Endothelial cell of umbilical vein (primary cell): ENCODE measurements at regions not wholly inside any gene's neighbourhood (a gene's known extent, or its start where the extent isn't known, plus 50 kb on each side); places are given as distances from the start of the nearest gene placed in this dataset.

Experiments used
- BruUV-seq: library from RNA; stranded (reverse); fragments of 400-500 nt; replicated peaks from 2 replicates; lab custom pipeline; 2021; lab: Mats Ljungman, UMichigan
- CTCF ChIA-PET: fragments of 300-600, 350-600 bp; sonication (Branson Sonifier 250); formaldehyde crosslinking; loops from one replicate; lab custom pipeline; 2021; ENCODE audit warnings: antibody characterized with exemption, inconsistent platforms; lab: Charles Lee
- POLR2A ChIA-PET: fragments of 300-600, 350-600 bp; sonication (Branson Sonifier 250); formaldehyde crosslinking; loops from one replicate; lab custom pipeline; 2021; ENCODE audit warnings: antibody characterized with exemption, inconsistent platforms; lab: Charles Lee
- DNase-seq: peaks from one replicate; pipeline ENCODE4 v3.0.0-alpha.2; 2011; ENCODE audit warnings: low read depth, low spot score
- FAIRE-seq: peaks from 2 replicates; lab custom pipeline; 2011; peaks lifted over from hg19 to GRCh38; lab: Jason Lieb, UNC
- H2AFZ ChIP-seq: 2 replicates; pipeline ENCODE4 v1.6.0; 2012; ENCODE audit warnings: low read depth, low read length, control low read depth, inconsistent platforms
- H3K27ac ChIP-seq: 2 replicates; pipeline ENCODE4 v1.5.1; 2011; ENCODE audit warnings: low read depth, mild to moderate bottlenecking, control low read depth, low read length, moderate library complexity; ENCODE audit not compliant: insufficient read depth
- H3K27me3 ChIP-seq, 2 experiments: 2 replicates each; pipeline versions ENCODE4 v1.6.0 to v1.6.1; 2011; ENCODE audit warnings: low read length in 2 of 2, mixed read lengths in 1 of 2; ENCODE audit not compliant: control insufficient read depth in 2 of 2, insufficient read depth in 2 of 2
- H3K36me3 ChIP-seq, 2 experiments: 2 replicates in 1 of 2; 3 replicates in 1 of 2; pipeline ENCODE4 v1.5.1; 2011; ENCODE audit warnings: low read length in 2 of 2, mild to moderate bottlenecking in 1 of 2, moderate library complexity in 1 of 2; ENCODE audit not compliant: control insufficient read depth in 2 of 2, insufficient read depth in 2 of 2; ENCODE audit errors: extremely low read depth in 1 of 2
- H3K4me1 ChIP-seq: 3 replicates; pipeline ENCODE4 v1.5.1; 2011; ENCODE audit warnings: mild to moderate bottlenecking, low read length; ENCODE audit not compliant: control insufficient read depth, insufficient read depth; ENCODE audit errors: extremely low read depth
- H3K4me2 ChIP-seq: 2 replicates; pipeline ENCODE4 v1.6.1; 2011; ENCODE audit warnings: low read length, control low read depth, mixed read lengths; ENCODE audit not compliant: insufficient read depth
- H3K4me3 ChIP-seq, 3 experiments: fragments of 200-600 bp in 1 of 3; sonication (generic), shearing (Covaris generic) in 1 of 3; replicated peaks in 1 of 3; 2 replicates each; pipeline ENCODE4 v1.5.1; 2011 to 2016; ENCODE audit warnings: control low read depth in 3 of 3, low read length in 3 of 3, mild to moderate bottlenecking in 2 of 3, inconsistent platforms in 1 of 3, low read depth in 1 of 3, moderate library complexity in 1 of 3; ENCODE audit not compliant: insufficient read depth in 1 of 3
- H3K79me2 ChIP-seq: 2 replicates; pipeline ENCODE4 v1.6.0; 2012; ENCODE audit warnings: low read length, inconsistent platforms; ENCODE audit not compliant: control insufficient read depth, insufficient read depth
- H3K9ac ChIP-seq: replicated peaks from 2 replicates; pipeline ENCODE3; 2011; ENCODE audit warnings: low read length, control low read depth; ENCODE audit not compliant: insufficient read depth; ENCODE audit errors: extremely low read depth
- H3K9me1 ChIP-seq: replicated peaks from 3 replicates; pipeline ENCODE4 v1.6.0; 2011; ENCODE audit warnings: mild to moderate bottlenecking, low read length; ENCODE audit not compliant: control insufficient read depth, insufficient read depth; ENCODE audit errors: extremely low read depth
- H3K9me3 ChIP-seq: replicated peaks from 2 replicates; pipeline ENCODE4 v1.5.1; 2012; ENCODE audit warnings: low read length, inconsistent platforms; ENCODE audit not compliant: control insufficient read depth, insufficient read depth
- H4K20me1 ChIP-seq: replicated peaks from 2 replicates; pipeline ENCODE3; 2011; ENCODE audit warnings: mild to moderate bottlenecking, low read length; ENCODE audit not compliant: control insufficient read depth, insufficient read depth; ENCODE audit errors: extremely low read depth
- EZH2 ChIP-seq: IDR thresholded peaks from 2 replicates; pipeline ENCODE4 v1.6.1; 2012; ENCODE audit warnings: borderline replicate concordance, low read depth, mild to moderate bottlenecking, moderate library complexity, low read length, inconsistent platforms; ENCODE audit not compliant: severe bottlenecking
- POLR2A ChIP-seq: IDR thresholded peaks from 2 replicates; pipeline ENCODE4 v1.6.1; 2012; ENCODE audit warnings: low read depth, mild to moderate bottlenecking, control low read depth, low read length
- POLR2AphosphoS5 ChIP-seq: IDR thresholded peaks from 2 replicates; pipeline ENCODE4 v1.6.1; 2012; ENCODE audit warnings: low read depth, mild to moderate bottlenecking, control low read depth, low read length, moderate library complexity; ENCODE audit not compliant: insufficient read depth
- dilution Hi-C: fragments of 300-500 bp; cut with MboI; formaldehyde crosslinking; loops from one replicate; pipeline ENCODE4 v1.15.0; 2019; ENCODE audit warnings: low sequenced_read_pairs; ENCODE audit not compliant: extremely low pct_ligation_motif_present
- intact Hi-C: fragments of 100-400 bp; cut with micrococcal nuclease; formaldehyde crosslinking; loops from one replicate; pipeline ENCODE4 v1.10.0; 2022
- TF ChIP-seq, protein P1 (sequence below), 2 donors: IDR thresholded peaks; 1 replicate in 1 of 2; 2 replicates in 1 of 2; pipeline ENCODE4 v1.5.1; 2011; ENCODE audit warnings: low read length in 2 of 2, mild to moderate bottlenecking in 2 of 2, moderate library complexity in 2 of 2, control low read depth in 1 of 2, inconsistent platforms in 1 of 2, low read depth in 1 of 2; ENCODE audit not compliant: insufficient read depth in 1 of 2; ENCODE audit errors: extremely low read depth in 1 of 2

DNA sequence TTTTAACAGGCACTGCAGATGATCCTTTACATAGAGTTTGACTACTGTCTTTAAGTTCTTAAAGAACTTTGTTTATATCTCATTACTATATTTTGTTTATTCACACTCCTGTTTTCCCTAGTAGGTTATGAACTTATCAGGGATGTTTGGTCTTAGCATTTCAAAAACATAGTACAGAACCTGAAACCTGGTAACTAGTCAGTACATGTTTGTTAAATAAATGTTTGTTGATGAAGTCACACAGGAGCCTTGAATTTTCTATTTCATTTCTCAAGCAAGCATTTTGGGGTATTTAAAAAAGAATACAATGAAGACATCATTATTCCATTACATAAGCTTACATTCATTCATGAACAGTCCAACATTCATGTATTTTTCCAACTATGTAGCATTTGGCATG, 280.3 kb upstream of the ZSWIM2 start:
- Histone ChIP-seq H3K9me3 (no peaks in the 10 kb centered on the region), H3K79me2 (no peaks in the 10 kb centered on the region), H2AFZ (no peak overlapping the region), H3K4me2 (no peak overlapping the region), H3K27me3 (no peaks in the 10 kb centered on the region), H3K4me3 (no peak overlapping the region), H3K9me1 (no peaks in the 10 kb centered on the region), H4K20me1 (no peaks in the 10 kb centered on the region), H3K4me1 (no peaks in the 10 kb centered on the region), H3K27ac (no peak overlapping the region), H3K9ac (no peak overlapping the region), H3K36me3 (no peaks in the 10 kb centered on the region)
- ChIA-PET CTCF (interaction anchor here (1.0 kb wide), 1 partner anchor 266 kb away, joined by 3 read pairs; no protein-coding TSS in a partner anchor), POLR2A (interaction anchor here (0.9 kb wide), 1 partner anchor 319 kb away, joined by 3 read pairs; the partner anchor contains the start of gene CALCRL)
- BruUV-seq: no TSS peak
- FAIRE-seq (no peak), DNase-seq (no peak)
- no peak for TF ChIP-seq EZH2
- TF ChIP-seq, protein P1, sequence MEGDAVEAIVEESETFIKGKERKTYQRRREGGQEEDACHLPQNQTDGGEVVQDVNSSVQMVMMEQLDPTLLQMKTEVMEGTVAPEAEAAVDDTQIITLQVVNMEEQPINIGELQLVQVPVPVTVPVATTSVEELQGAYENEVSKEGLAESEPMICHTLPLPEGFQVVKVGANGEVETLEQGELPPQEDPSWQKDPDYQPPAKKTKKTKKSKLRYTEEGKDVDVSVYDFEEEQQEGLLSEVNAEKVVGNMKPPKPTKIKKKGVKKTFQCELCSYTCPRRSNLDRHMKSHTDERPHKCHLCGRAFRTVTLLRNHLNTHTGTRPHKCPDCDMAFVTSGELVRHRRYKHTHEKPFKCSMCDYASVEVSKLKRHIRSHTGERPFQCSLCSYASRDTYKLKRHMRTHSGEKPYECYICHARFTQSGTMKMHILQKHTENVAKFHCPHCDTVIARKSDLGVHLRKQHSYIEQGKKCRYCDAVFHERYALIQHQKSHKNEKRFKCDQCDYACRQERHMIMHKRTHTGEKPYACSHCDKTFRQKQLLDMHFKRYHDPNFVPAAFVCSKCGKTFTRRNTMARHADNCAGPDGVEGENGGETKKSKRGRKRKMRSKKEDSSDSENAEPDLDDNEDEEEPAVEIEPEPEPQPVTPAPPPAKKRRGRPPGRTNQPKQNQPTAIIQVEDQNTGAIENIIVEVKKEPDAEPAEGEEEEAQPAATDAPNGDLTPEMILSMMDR (IDR thresholded peaks at IDR 0.05; ENCODE audit: extremely low read depth in 1 of 2, insufficient read depth in 1 of 2, low read depth in 1 of 2, low read length in 2 of 2): no peak
- intact Hi-C loops (no loop called here), dilution Hi-C loops (no loop called here)

DNA sequence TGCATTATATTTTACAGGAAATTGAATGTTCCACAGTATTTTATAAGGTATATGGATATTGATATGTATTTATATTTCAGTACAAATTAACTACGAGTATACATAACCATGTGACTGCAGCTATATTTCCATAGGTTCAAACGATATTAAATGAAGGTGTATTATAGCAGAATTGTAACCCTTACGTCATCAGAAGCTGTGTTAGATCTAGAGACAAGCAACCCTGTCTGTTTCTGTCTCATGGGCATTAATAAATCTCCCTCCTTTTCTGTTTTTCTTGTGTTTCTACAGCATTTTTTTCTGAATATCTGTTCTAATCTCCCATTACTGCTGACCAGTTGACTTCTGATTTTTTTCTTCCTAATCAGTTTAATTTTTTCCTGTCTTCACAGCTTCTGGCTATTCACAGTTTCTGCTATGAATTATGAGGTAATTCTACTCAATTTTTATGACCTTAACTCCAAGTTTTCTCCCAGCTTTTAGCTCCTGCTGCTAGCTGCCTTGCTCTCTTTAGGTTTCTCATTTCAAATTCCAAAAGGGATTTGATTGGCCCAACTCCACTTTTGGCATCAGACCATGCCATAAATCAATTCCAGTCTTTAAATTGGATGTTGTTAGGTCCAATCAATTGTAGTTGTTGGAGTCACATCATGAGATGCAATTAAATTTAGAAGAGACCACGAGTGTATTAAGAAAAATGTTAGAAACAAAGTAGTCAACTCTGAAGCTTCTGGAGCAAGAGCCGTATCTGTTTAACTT, 277.5 kb upstream of the ZSWIM2 start:
- dilution Hi-C loops: no loop called here
- DNase-seq: peak; percentile 58
- no TSS peak for BruUV-seq
- no peak for FAIRE-seq
- Histone ChIP-seq H3K9me3 (no peaks in the 10 kb centered on the region), H3K4me1 (no peaks in the 10 kb centered on the region), H3K4me2 (no peak overlapping the region), H3K36me3 (no peaks in the 10 kb centered on the region), H3K79me2 (no peaks in the 10 kb centered on the region), H3K4me3 (no peak overlapping the region), H3K27ac (no peak overlapping the region), H2AFZ (peak overlapping the region; percentile 25), H3K9ac (no peak overlapping the region), H3K27me3 (no peaks in the 10 kb centered on the region), H4K20me1 (no peaks in the 10 kb centered on the region), H3K9me1 (no peaks in the 10 kb centered on the region)
- no peak for TF ChIP-seq POLR2AphosphoS5
- TF ChIP-seq POLR2A: no peak
- POLR2A ChIA-PET: no interaction called here
- intact Hi-C loops: no loop called here
- CTCF ChIA-PET: interaction anchor here (1.3 to 2.5 kb wide), 2 partner anchors 10 to 12 kb away, joined by 5 to 7 read pairs; no protein-coding TSS in a partner anchor
